Activated CD8-positive, alpha-beta memory T cell treated with anti-CD3 and anti-CD28 coated beads for 36 hours (primary cell): ENCODE measurements at regions not wholly inside any gene's neighbourhood (a gene's known extent, or its start where the extent isn't known, plus 50 kb on each side); places are given as distances from the start of the nearest gene placed in this dataset.
"Not testable (repeated sequence)": the region's sequence is repeated elsewhere in the genome, so short reads cannot be mapped to it uniquely, and the experiment has no call there.

Experiments used
- CTCF ChIA-PET: fragments of 350-600 bp; sonication (Branson Sonifier 250); formaldehyde crosslinking; loops from one replicate; lab custom pipeline; 2021; ENCODE audit warnings: antibody characterized with exemption; lab: Charles Lee
- POLR2A ChIA-PET: fragments of 350-600 bp; sonication (Branson Sonifier 250); formaldehyde crosslinking; loops from one replicate; lab custom pipeline; 2021; ENCODE audit warnings: antibody characterized with exemption; lab: Charles Lee

- ChIA-PET POLR2A (no interaction called here), CTCF (no interaction called here)
Measured at GRCh38 chr12:78562368-78563205, 302.0 kb upstream of the SYT1 start.

- CTCF ChIA-PET: no interaction called here
- POLR2A ChIA-PET: no interaction called here
Measured at GRCh38 chr12:78563826-78564225, 300.7 kb upstream of the SYT1 start.

- ChIA-PET POLR2A (no interaction called here), CTCF (no interaction called here)
Measured at GRCh38 chr12:78566456-78566855, 298.1 kb upstream of the SYT1 start.

- CTCF ChIA-PET: no interaction called here
- POLR2A ChIA-PET: no interaction called here
Measured at GRCh38 chr12:78568321-78569020, 296.1 kb upstream of the SYT1 start.

GRCh38 chr12:78571953-78572352 lies 292.6 kb upstream of the SYT1 start:
- POLR2A ChIA-PET: no interaction called here
- CTCF ChIA-PET: no interaction called here

DNA sequence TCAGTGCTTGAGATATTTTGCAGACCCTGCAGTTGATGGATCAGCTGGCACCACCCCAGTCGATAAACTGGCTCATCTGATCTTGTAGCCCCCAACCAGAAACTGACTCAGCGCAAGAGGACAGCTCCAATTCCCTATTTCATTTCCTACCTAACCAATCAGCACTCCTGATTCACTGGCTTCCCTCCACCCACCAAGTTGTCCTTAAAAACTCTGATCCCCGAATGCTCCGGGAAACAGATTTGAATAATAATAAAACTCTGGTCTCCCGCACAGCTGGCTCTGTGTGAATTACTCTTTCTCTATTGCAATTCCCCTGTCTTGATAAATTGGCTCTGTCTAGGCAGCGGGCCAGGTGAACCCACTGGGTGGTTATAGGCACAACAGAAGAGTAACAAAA lies 289.4 kb upstream of the SYT1 start:
- POLR2A ChIA-PET, CTCF ChIA-PET: not testable (repeated sequence)

- CTCF ChIA-PET: no interaction called here
- POLR2A ChIA-PET: no interaction called here
Measured at GRCh38 chr12:78579846-78580245, 284.7 kb upstream of the SYT1 start.

GRCh38 chr12:78580296-78580695 lies 284.3 kb upstream of the SYT1 start:
- POLR2A ChIA-PET: no interaction called here

GRCh38 chr12:78584695-78585094 lies 279.9 kb upstream of the SYT1 start:
- CTCF ChIA-PET: no interaction called here
- POLR2A ChIA-PET: no interaction called here

More at GRCh38 chr12:78580296-78580695, 284.3 kb upstream of the SYT1 start:
- CTCF ChIA-PET: no interaction called here

DNA sequence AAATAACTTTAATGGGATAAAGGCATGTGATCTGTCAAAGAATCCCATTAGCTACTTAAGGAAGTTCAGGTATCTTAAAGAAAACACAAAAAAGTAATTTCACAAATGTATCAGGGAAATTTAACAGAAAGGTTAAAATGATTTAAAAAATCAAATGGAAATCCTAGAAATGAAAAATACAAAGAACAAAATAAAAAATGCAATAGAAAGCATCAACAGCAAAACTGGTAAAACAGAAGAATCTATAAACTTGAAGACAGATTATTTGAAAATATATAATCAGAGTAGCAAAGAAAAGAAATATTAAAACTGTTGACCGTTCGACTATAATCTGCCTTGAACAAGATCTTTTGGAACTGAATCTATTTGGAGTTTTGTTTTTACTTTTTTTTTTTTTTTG lies 279.4 kb upstream of the SYT1 start:
- CTCF ChIA-PET: no interaction called here

GRCh38 chr12:78586790-78587189 lies 277.8 kb upstream of the SYT1 start:
- CTCF ChIA-PET: no interaction called here
- POLR2A ChIA-PET: no interaction called here

More for the DNA sequence above, 279.4 kb upstream of the SYT1 start:
- POLR2A ChIA-PET: no interaction called here

DNA sequence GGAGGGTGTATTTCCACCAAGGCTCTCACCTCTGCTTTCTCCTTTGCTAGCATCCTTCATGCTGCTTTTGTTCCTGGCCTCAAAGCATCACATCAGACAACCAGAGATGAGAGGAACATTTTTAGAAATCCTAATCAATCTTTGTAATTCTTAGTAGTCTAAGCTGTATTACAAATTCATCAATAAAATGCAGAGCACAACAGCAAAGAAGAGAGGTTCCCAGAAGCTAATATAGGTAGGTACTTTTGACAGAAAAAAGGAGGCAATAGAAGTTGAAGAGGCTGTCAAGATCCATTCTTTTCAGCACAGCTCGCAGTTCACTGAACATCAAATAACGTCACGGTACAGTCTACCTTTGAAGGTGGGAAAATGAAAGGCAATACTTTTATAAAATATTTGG lies 265.2 kb upstream of the SYT1 start:
- POLR2A ChIA-PET: no interaction called here
- CTCF ChIA-PET: no interaction called here

- ChIA-PET POLR2A (no interaction called here), CTCF (no interaction called here)
Measured at GRCh38 chr12:78600541-78600940, 264.0 kb upstream of the SYT1 start.

DNA sequence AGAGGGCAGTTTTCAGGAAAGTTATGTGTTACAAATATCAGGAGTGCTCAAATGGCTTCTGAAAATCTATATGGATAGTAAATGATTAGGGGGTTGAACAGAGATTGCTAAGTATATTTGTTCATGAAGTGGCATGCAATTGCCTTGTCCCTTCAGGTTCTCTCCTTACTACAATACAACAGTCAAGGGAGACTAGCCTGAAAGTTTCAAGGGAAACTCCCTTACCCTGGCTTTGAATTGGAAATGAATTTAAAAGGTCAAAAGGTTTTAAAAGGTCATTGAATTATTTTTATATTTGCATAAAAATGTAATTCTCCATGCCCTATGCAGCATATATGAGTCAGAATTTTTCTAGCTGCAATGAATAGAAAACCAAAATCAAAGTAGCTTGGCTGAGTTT lies 253.1 kb upstream of the SYT1 start:
- POLR2A ChIA-PET: no interaction called here
- CTCF ChIA-PET: no interaction called here

- ChIA-PET POLR2A (no interaction called here), CTCF (no interaction called here)
Measured at GRCh38 chr12:78612190-78612589, 252.4 kb upstream of the SYT1 start.

DNA sequence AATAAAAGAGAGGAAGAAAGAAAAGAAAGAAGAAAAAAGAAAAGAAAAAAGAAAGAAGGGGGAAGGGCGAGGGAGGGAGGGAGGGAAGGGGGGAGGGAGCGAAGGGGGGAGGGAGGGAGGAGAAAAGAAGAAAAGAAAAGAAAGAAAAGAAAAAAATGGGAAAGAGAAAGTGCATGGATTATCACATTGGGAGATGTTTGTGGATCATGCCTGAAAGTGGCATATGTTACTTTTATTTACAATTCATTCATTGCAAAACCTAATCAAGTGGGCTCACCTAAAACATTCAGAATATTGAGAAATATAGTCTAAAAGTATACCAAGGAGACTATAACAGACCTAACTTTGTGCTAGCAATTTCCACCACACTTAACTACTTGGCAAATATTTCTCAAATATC lies 246.9 kb upstream of the SYT1 start:
- ChIA-PET CTCF (no interaction called here), POLR2A (no interaction called here)

GRCh38 chr12:78622529-78623195 lies 241.9 kb upstream of the SYT1 start:
- CTCF ChIA-PET: no interaction called here
- POLR2A ChIA-PET: no interaction called here

- CTCF ChIA-PET: no interaction called here
- POLR2A ChIA-PET: no interaction called here
Measured at GRCh38 chr12:78628491-78629100, 236.0 kb upstream of the SYT1 start.

DNA sequence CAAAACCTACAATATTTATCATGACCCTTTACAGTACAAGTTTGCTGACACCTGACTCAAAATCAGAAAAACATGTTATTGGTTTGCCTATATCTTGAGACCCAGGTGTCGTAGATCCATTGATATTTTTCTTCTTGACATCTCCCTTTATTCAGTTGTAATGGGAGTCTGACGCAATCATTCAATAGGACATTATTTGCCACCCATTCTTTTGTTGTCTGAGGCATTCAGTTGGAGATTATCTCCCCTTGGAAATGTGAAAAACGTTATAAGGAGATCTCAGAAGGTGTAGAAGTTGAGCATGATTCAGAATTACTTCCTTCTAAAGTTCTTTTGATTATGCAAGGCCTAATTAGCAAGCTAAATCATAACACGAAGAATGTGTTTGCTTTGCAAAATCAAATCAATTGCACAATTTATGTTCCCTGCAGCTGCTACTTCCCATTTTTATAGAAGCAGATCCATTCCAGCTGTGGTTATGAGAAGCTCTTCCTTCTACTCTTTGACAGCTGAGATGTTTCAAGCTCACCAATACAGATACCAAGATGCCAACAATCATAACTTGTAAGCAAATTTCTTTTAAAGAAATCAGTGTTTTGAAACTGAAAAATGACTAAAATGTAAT lies 228.2 kb upstream of the SYT1 start:
- CTCF ChIA-PET: no interaction called here

More for the DNA sequence above, 228.2 kb upstream of the SYT1 start:
- POLR2A ChIA-PET: no interaction called here
